SK-N-SH treated with all-trans-retinoic acid at 6 μM for 48 hours (cell line): ENCODE measurements at regions not wholly inside any gene's neighbourhood (a gene's known extent, or its start where the extent isn't known, plus 50 kb on each side); places are given as distances from the start of the nearest gene placed in this dataset.
A peak's percentile ranks its signal among the peaks of the same experiment; 100 is the strongest.

ENCODE experiments used
- ATAC-seq: fragments of 200-7000 bp; cut with Tn5 transposase; 3 replicates; pipeline ENCODE4 v1.9.1; 2020; ENCODE audit warnings: mild to moderate bottlenecking, moderate library complexity
- ARNTL ChIP-seq: fragments of 450-650 bp; formaldehyde crosslinking; IDR thresholded peaks from 2 replicates; pipeline ENCODE4 v1.5.0; 2020; ENCODE audit warnings: low read depth, mild to moderate bottlenecking, moderate library complexity, borderline replicate concordance
- BACH2 ChIP-seq: fragments of 250-450 bp; sonication (Bioruptor Pico); IDR thresholded peaks from 2 replicates; pipeline ENCODE4 v1.9.0; 2021; ENCODE audit warnings: mild to moderate bottlenecking, borderline replicate concordance
- CREB5 ChIP-seq: fragments of 250-450 bp; sonication (Bioruptor Pico); IDR thresholded peaks from 2 replicates; pipeline ENCODE4 v1.5.1; 2020; ENCODE audit warnings: low read depth, mild to moderate bottlenecking, moderate library complexity
- CSDC2 ChIP-seq: fragments of 250-450 bp; sonication (Bioruptor Pico); IDR thresholded peaks from 2 replicates; pipeline ENCODE4 v1.5.0; 2020; ENCODE audit warnings: mild to moderate bottlenecking, moderate library complexity
- CSRNP3 ChIP-seq: fragments of 250-450 bp; sonication (Bioruptor Pico); IDR thresholded peaks from 2 replicates; pipeline ENCODE4 v1.5.1; 2021; ENCODE audit warnings: mild to moderate bottlenecking, moderate library complexity
- GLIS3 ChIP-seq: fragments of 250-450 bp; sonication (Bioruptor Pico); IDR thresholded peaks from 2 replicates; pipeline ENCODE4 v1.5.0; 2020; ENCODE audit warnings: mild to moderate bottlenecking, moderate library complexity
- ISL1 ChIP-seq: fragments of 250-450 bp; sonication (Bioruptor Pico); IDR thresholded peaks from 2 replicates; pipeline ENCODE4 v2.1.2; 2022; ENCODE audit warnings: mild to moderate bottlenecking, moderate library complexity
- OSR1 ChIP-seq: fragments of 250-450 bp; sonication (Bioruptor Pico); IDR thresholded peaks from 2 replicates; pipeline ENCODE4 v1.8.0; 2022; ENCODE audit warnings: moderate library complexity, mild to moderate bottlenecking, inconsistent platforms
- POU6F1 ChIP-seq: fragments of 250-450 bp; sonication (Bioruptor Pico); IDR thresholded peaks from 2 replicates; pipeline ENCODE4 v1.8.0; 2021; ENCODE audit warnings: low read depth, mild to moderate bottlenecking, moderate library complexity, borderline replicate concordance
- PPARA ChIP-seq: fragments of 250-450 bp; sonication (Bioruptor Pico); IDR thresholded peaks from 2 replicates; pipeline ENCODE4 v1.5.0; 2020; ENCODE audit warnings: mild to moderate bottlenecking, borderline replicate concordance
- RARB ChIP-seq: fragments of 250-450 bp; sonication (Bioruptor Pico); IDR thresholded peaks from 2 replicates; pipeline ENCODE4 v1.8.0; 2021; ENCODE audit warnings: mild to moderate bottlenecking, moderate library complexity
- SNAI2 ChIP-seq: fragments of 250-450 bp; sonication (Bioruptor Pico); IDR thresholded peaks from 2 replicates; pipeline ENCODE4 v1.5.0; 2020; ENCODE audit warnings: mild to moderate bottlenecking, moderate library complexity
- TCF4 ChIP-seq: fragments of 250-450 bp; sonication (Bioruptor Pico); IDR thresholded peaks from 2 replicates; pipeline ENCODE4 v1.8.0; 2021; ENCODE audit warnings: mild to moderate bottlenecking, moderate library complexity, borderline replicate concordance
- TOX ChIP-seq: fragments of 250-450 bp; sonication (Bioruptor Pico); IDR thresholded peaks from 2 replicates; pipeline ENCODE4 v1.8.0; 2021; ENCODE audit warnings: mild to moderate bottlenecking, moderate library complexity, borderline replicate concordance
- TSHZ2 ChIP-seq: fragments of 250-450 bp; sonication (Bioruptor Pico); IDR thresholded peaks from 2 replicates; pipeline ENCODE4 v1.5.0; 2020; ENCODE audit warnings: mild to moderate bottlenecking, moderate library complexity
- ZC3H10 ChIP-seq: fragments of 250-450 bp; sonication (Bioruptor Pico); IDR thresholded peaks from 2 replicates; pipeline ENCODE4 v1.5.1; 2021; ENCODE audit warnings: mild to moderate bottlenecking, moderate library complexity
- ZFP3 ChIP-seq: fragments of 250-450 bp; sonication (Bioruptor Pico); IDR thresholded peaks from 2 replicates; pipeline ENCODE4 v1.5.0; 2020; ENCODE audit warnings: mild to moderate bottlenecking, moderate library complexity
- ZFP30 ChIP-seq: fragments of 450-650 bp; formaldehyde crosslinking; IDR thresholded peaks from 2 replicates; pipeline ENCODE4 v1.5.0; 2022; ENCODE audit warnings: mild to moderate bottlenecking, moderate library complexity
- ZNF70 ChIP-seq: fragments of 450-650 bp; formaldehyde crosslinking; IDR thresholded peaks from 2 replicates; pipeline ENCODE4 v1.5.0; 2020; ENCODE audit warnings: mild to moderate bottlenecking, moderate library complexity
- ZNF8 ChIP-seq: fragments of 450-650 bp; formaldehyde crosslinking; IDR thresholded peaks from 2 replicates; pipeline ENCODE4 v1.5.0; 2020; ENCODE audit warnings: mild to moderate bottlenecking, moderate library complexity

- peak; percentile 46 for ATAC-seq
- TF ChIP-seq ZNF8 (CRISPR knock-in tag) (no peak), ISL1 (no peak), CSDC2 (CRISPR knock-in tag) (no peak), TCF4 (CRISPR knock-in tag) (no peak), PPARA (CRISPR knock-in tag) (no peak), RARB (CRISPR knock-in tag) (no peak), SNAI2 (CRISPR knock-in tag) (no peak), ZFP30 (no peak), ZFP3 (CRISPR knock-in tag) (no peak)
These were observed 133.9 kb upstream of the BEND6 start for GRCh38 chr6:56821005-56821432.

GRCh38 chr6:56820060-56820459 is 134.8 kb upstream of the BEND6 start:
- TF ChIP-seq SNAI2 (CRISPR knock-in tag), result no peak
- TF ChIP-seq TCF4 (CRISPR knock-in tag), result no peak
- no peak for TF ChIP-seq CREB5 (CRISPR knock-in tag)
- no peak for TF ChIP-seq ZFP30
- TF ChIP-seq POU6F1 (CRISPR knock-in tag), result no peak
- no peak for TF ChIP-seq CSRNP3 (CRISPR knock-in tag)
- no peak for TF ChIP-seq OSR1 (CRISPR knock-in tag)
- TF ChIP-seq PPARA (CRISPR knock-in tag), result no peak
- ATAC-seq, result no peak

GRCh38 chr6:56819604-56820003 is 135.3 kb upstream of the BEND6 start:
- TF ChIP-seq CSRNP3 (CRISPR knock-in tag) (no peak), ZC3H10 (CRISPR knock-in tag) (no peak), ARNTL (CRISPR knock-in tag) (no peak), TOX (CRISPR knock-in tag) (no peak), ZFP3 (CRISPR knock-in tag) (no peak), OSR1 (CRISPR knock-in tag) (no peak), TSHZ2 (CRISPR knock-in tag) (no peak), CSDC2 (CRISPR knock-in tag) (no peak), GLIS3 (CRISPR knock-in tag) (no peak), BACH2 (CRISPR knock-in tag) (no peak), TCF4 (CRISPR knock-in tag) (no peak), ZNF8 (CRISPR knock-in tag) (no peak), ZNF70 (no peak), ISL1 (no peak)
- TF ChIP-seq, all 23 proteins: peak for 0
- ATAC-seq, result no peak

- ATAC-seq, result no peak
These were observed 138.5 kb upstream of the BEND6 start for GRCh38 chr6:56816370-56816769.

More at GRCh38 chr6:56816370-56816769, 138.5 kb upstream of the BEND6 start:
- TF ChIP-seq TCF4 (CRISPR knock-in tag) (no peak), ZNF8 (CRISPR knock-in tag) (no peak)
